Esophagus muscularis mucosa (tissue), 4 donors: ENCODE measurements at regions not wholly inside any gene's neighbourhood (a gene's known extent, or its start where the extent isn't known, plus 50 kb on each side); places are given as distances from the start of the nearest gene placed in this dataset.

ENCODE experiments used
- DNase-seq: peaks from one replicate; pipeline ENCODE4 v3.0.0-alpha.2; 2017; ENCODE audit errors: extremely low spot score
- H3K27ac ChIP-seq, 4 donors: fragments of 200-600 bp; sonication (generic); replicated peaks in 1 of 4; 1 replicate in 3 of 4; 2 replicates in 1 of 4; pipeline ENCODE4 v1.5.1; 2016 to 2019; ENCODE audit warnings: mild to moderate bottlenecking in 1 of 4
- H3K27me3 ChIP-seq, 4 donors: fragments of 200-600 bp; sonication (generic); one replicate each; pipeline versions ENCODE4 v1.5.1 to v1.6.0; 2016 to 2019
- H3K36me3 ChIP-seq, 4 donors: fragments of 200-600 bp; sonication (generic); one replicate each; pipeline ENCODE4 v1.5.1; 2016 to 2019
- H3K4me1 ChIP-seq, 4 donors: fragments of 200-600 bp; sonication (generic); one replicate each; pipeline ENCODE4 v1.5.1; 2016 to 2019
- H3K4me3 ChIP-seq, 4 donors: fragments of 200-600 bp; sonication (generic); 1 replicate in 2 of 4; 2 replicates in 2 of 4; pipeline ENCODE4 v1.5.1; 2016 to 2019; ENCODE audit warnings: mild to moderate bottlenecking in 4 of 4, moderate library complexity in 1 of 4
- H3K9me3 ChIP-seq, 4 donors: fragments of 200-600 bp; sonication (generic); 1 replicate in 3 of 4; 2 replicates in 1 of 4; pipeline ENCODE4 v1.5.1; 2016 to 2019
- EP300 ChIP-seq: sonication (generic); formaldehyde crosslinking; IDR thresholded peaks from one replicate; pipeline ENCODE4 v1.6.1; 2017; ENCODE audit warnings: antibody characterized with exemption
- POLR2A ChIP-seq: fragments of 450-650 bp; IDR thresholded peaks from one replicate; pipeline ENCODE4 v1.6.1; 2017; ENCODE audit warnings: antibody characterized with exemption, moderate library complexity, mild to moderate bottlenecking, low read depth
- POLR2AphosphoS5 ChIP-seq, 2 donors: sonication (generic); formaldehyde crosslinking; IDR thresholded peaks; one replicate each; pipeline ENCODE4 v1.6.1; 2017; ENCODE audit warnings: antibody characterized with exemption in 2 of 2
- WGBS: methylation state at CpG from one replicate; pipeline ENCODE4 v1.1.5; 2018; 5-methylcytosine and 5-hydroxymethylcytosine counted together
- intact Hi-C: fragments of 100-400 bp; cut with DNase I; formaldehyde crosslinking; loops from one replicate; pipeline ENCODE4 v1.15.1; 2023
- TF ChIP-seq, protein P1 (sequence below), 3 experiments: fragments of 200-600 bp in 2 of 3; fragments of 450-650 bp in 1 of 3; sonication (generic) in 2 of 3; IDR thresholded peaks; one replicate each; pipeline ENCODE4 v1.5.1; 2017 to 2019; ENCODE audit warnings: antibody characterized with exemption in 3 of 3, mild to moderate bottlenecking in 2 of 3, moderate library complexity in 1 of 3

DNA sequence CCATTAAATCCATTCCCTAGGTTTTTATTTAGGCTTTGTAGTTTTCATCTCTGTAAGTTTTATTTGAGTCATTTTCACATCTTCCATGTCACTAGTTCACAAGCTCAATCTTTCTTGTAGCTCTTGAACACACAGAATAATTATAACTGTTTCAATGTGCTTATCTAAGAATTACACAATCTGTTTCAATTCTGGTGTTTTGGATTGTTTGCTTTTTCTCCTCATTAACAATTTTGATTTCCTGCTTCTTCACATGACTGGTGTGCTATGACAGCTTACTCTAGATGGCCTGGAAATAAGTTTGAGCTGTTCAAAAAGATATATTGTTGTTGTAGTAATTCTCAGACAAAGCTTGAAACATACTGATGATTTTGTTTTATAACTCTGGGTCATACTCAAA, 1974.1 kb upstream of the NUDT12 start:
- intact Hi-C loops: no loop called here
- Histone ChIP-seq H3K27me3 (no peaks in the 10 kb centered on the region), H3K9me3 (no peaks in the 10 kb centered on the region), H3K27ac (no peak overlapping the region), H3K36me3 (no peaks in the 10 kb centered on the region), H3K4me1 (no peaks in the 10 kb centered on the region), H3K4me3 (no peak overlapping the region)
- TF ChIP-seq POLR2A (no peak), POLR2AphosphoS5 (IDR thresholded peaks at IDR 0.05) (no peak), EP300 (no peak)
- TF ChIP-seq, protein P1, sequence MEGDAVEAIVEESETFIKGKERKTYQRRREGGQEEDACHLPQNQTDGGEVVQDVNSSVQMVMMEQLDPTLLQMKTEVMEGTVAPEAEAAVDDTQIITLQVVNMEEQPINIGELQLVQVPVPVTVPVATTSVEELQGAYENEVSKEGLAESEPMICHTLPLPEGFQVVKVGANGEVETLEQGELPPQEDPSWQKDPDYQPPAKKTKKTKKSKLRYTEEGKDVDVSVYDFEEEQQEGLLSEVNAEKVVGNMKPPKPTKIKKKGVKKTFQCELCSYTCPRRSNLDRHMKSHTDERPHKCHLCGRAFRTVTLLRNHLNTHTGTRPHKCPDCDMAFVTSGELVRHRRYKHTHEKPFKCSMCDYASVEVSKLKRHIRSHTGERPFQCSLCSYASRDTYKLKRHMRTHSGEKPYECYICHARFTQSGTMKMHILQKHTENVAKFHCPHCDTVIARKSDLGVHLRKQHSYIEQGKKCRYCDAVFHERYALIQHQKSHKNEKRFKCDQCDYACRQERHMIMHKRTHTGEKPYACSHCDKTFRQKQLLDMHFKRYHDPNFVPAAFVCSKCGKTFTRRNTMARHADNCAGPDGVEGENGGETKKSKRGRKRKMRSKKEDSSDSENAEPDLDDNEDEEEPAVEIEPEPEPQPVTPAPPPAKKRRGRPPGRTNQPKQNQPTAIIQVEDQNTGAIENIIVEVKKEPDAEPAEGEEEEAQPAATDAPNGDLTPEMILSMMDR (IDR thresholded peaks at IDR 0.05): no peak
- DNase-seq: no peak

DNA sequence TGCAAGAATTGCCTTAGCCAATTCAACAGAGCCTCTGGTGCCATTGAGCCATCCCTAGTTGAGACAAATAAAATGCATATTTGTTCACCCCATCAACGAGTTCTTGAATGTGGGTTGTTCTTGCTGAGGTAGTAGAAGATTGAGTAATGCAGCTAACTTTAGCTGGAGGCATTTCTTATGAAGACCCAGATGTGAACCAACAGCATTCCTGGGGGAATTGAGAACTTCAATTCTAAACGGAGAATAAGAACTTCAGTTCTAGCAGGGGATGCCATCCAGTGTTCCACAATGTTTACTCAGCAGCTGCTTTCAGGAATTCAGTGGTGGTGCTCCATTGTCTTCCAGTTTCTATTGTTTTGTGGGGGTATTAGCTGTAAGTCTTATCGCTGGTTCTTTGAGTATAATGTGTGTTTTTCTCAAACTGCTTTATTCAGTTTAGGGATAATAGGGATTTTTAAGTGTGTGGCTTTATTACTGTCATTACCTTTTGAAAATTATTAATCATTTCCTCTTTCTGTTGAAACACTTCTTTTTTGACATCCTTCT, 1968.2 kb upstream of the NUDT12 start:
- H3K4me1 ChIP-seq: no peaks in the 10 kb centered on the region
- intact Hi-C loops: no loop called here

DNA sequence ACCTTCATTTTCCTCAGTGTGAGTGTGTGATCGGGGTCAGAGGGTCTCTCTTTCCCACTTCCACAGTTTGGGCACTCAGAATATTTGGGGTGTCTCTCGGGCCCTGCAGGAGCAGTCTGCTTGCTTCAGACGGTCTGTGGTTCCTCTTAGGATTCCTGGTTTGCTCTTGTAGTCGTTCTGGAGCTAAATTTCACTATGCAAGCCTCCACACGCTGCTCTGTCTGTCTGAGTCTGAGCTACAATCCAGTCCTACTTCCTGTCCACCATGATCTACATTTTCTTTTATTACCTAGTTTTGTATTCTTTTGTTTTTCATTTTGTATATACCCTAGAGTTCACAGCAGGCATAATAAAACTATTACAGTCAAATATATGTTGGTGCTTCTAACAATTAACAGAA, 1967.3 kb upstream of the NUDT12 start:
- Histone ChIP-seq H3K36me3 (no peaks in the 10 kb centered on the region), H3K27me3 (no peaks in the 10 kb centered on the region), H3K4me3 (no peak overlapping the region), H3K9me3 (peaks cover 0 to 15% (median 4%) of the 10 kb centered on the region in 4 donors), H3K27ac (no peak overlapping the region), H3K4me1 (no peaks in the 10 kb centered on the region)
- intact Hi-C loops: no loop called here
- no peak for DNase-seq
- no peak for TF ChIP-seq POLR2A
- TF ChIP-seq, protein P1 (IDR thresholded peaks at IDR 0.05): no peak
- no peak for TF ChIP-seq POLR2AphosphoS5 (IDR thresholded peaks at IDR 0.05)
- 72% methylated on average over 5 of the region's 5 CpGs for WGBS

More for the DNA sequence above, 1968.2 kb upstream of the NUDT12 start:
- Histone ChIP-seq H3K27me3 (no peaks in the 10 kb centered on the region), H3K9me3 (peaks cover 0 to 15% (median 4%) of the 10 kb centered on the region in 4 donors), H3K27ac (no peak overlapping the region), H3K36me3 (no peaks in the 10 kb centered on the region), H3K4me3 (no peak overlapping the region)
- 84% methylated on average over 3 of the region's 3 CpGs for WGBS
- TF ChIP-seq, protein P1 (IDR thresholded peaks at IDR 0.05): no peak
- TF ChIP-seq POLR2AphosphoS5 (IDR thresholded peaks at IDR 0.05): no peak
- no peak for TF ChIP-seq POLR2A
- DNase-seq: no peak

DNA sequence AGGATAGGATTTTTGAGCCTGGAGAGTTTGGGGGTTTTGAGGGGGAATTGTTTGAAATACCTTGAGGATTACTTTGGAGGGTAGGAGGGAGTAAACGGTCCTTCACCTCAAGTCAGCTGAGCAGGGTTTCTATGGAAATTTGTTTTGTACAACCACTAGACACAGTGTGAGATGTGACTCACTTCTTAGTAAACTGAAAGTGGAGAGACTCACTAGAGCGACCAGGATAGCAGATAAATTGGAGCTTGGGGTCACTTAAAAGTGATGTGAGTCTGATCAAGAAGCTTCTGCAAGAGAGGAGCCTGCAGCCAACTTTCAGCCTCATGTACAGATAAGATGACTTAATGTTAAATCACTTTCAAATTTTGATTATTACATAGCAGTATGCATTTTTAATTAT, 1945.9 kb upstream of the NUDT12 start:
- Histone ChIP-seq H3K9me3 (no peaks in the 10 kb centered on the region), H3K36me3 (no peaks in the 10 kb centered on the region), H3K27me3 (no peaks in the 10 kb centered on the region), H3K4me3 (no peak overlapping the region), H3K4me1 (no peaks in the 10 kb centered on the region), H3K27ac (no peak overlapping the region)
- DNase-seq: no peak
- intact Hi-C loops: no loop called here
- 78% methylated on average over 2 of the region's 2 CpGs for WGBS
- no peak for TF ChIP-seq EP300
- TF ChIP-seq POLR2A: no peak
- TF ChIP-seq, protein P1 (IDR thresholded peaks at IDR 0.05): no peak
- TF ChIP-seq POLR2AphosphoS5 (IDR thresholded peaks at IDR 0.05): no peak

DNA sequence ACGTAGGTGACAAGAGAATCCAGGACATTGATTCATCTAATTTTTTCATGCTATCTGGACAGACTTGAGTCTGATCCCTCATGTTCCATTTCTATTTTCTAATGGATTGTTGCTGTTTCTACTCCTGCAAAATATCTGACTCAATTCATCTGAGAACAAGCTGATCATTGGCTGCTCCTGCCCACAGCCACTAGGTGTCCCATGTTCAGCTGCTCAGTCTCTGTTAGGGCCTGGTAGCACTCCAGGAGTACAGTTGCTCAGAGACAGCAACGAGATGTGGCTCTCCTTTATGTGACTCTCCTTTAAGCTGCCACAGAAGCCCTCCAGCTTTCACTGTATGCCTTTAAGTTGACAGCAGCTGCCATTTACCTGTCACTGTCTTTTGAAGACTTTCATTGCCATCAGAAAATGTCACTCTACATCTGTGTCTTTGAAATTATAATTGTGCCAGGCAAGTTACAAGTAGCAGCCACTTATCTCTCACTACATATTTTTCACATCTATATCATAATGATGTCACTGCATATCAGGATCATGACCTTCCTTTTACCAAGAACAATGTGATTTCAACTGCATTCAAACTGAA, 1944.2 kb upstream of the NUDT12 start:
- Histone ChIP-seq H3K36me3 (no peaks in the 10 kb centered on the region), H3K9me3 (no peaks in the 10 kb centered on the region), H3K27ac (no peak overlapping the region), H3K4me3 (no peak overlapping the region), H3K4me1 (no peaks in the 10 kb centered on the region), H3K27me3 (no peaks in the 10 kb centered on the region)
- TF ChIP-seq POLR2A (no peak), POLR2AphosphoS5 (IDR thresholded peaks at IDR 0.05) (no peak)
- intact Hi-C loops: no loop called here
- DNase-seq: no peak
- WGBS: 46% methylated on average over 2 of the region's 2 CpGs
